ENCODE measurements at regions not wholly inside any gene's neighbourhood (a gene's known extent, or its start where the extent isn't known, plus 50 kb on each side); places are given as distances from the start of the nearest gene placed in this dataset.
A peak's percentile ranks its signal among the peaks of the same experiment; 100 is the strongest.
"Not testable (repeated sequence)": the region's sequence is repeated elsewhere in the genome, so short reads cannot be mapped to it uniquely, and the experiment has no call there.

DNA sequence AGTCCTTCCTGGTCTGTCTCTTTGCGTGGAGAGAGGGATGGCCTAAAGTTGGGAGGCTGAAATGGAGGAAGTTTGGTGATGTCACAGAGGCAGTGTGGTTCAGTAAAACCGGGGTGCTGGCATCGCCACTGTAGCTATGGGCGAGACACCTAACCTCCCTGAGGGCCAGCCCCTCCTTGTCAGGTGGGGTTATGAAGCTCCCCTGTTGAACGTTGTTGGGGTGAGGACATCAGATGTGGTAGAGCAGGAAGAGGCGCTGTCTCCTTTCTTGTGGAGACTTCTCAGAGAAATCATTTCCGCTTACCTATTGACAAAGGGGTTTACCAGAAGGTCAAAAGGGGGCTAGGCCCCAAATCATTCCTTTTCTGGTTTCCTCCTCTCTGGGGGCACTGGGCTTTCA, 294.7 kb downstream of the SIPA1L2 start:
- Mint-ChIP-seq H3K9me3 (peaks cover 16% of the 10 kb centered on the region), H3K4me3 (no peak overlapping the region), H3K27ac (no peak overlapping the region), H3K27me3 (ENCODE audit: insufficient read depth, low read depth) (peaks cover 8% of the 10 kb centered on the region), H3K36me3 (peaks cover 2% of the 10 kb centered on the region), H3K4me1 (peaks cover 7% of the 10 kb centered on the region)
- Histone ChIP-seq H3K9me3 (ENCODE audit: low read depth) (no peaks in the 10 kb centered on the region), H3K4me2 (no peak overlapping the region), H3K79me2 (ENCODE audit: low read depth) (no peaks in the 10 kb centered on the region), H3F3A (ENCODE audit: low read depth) (no peaks in the 10 kb centered on the region), H4K20me1 (ENCODE audit: low read depth) (no peaks in the 10 kb centered on the region), H3K4me1 (no peaks in the 10 kb centered on the region), H3K27ac (no peak overlapping the region), H3K4me3 (no peak overlapping the region), H3K27me3 (no peaks in the 10 kb centered on the region), H3K9ac (no peak overlapping the region), H2AFZ (replicated peaks) (no peak overlapping the region), H3K36me3 (no peaks in the 10 kb centered on the region)
- DNase-seq (ENCODE audit: low spot score), result no peak
- TF ChIP-seq EZH2phosphoT487 (IDR thresholded peaks at IDR 0.05) (no peak), EZH2 (IDR thresholded peaks at IDR 0.05) (no peak)
- TF ChIP-seq, protein P1, sequence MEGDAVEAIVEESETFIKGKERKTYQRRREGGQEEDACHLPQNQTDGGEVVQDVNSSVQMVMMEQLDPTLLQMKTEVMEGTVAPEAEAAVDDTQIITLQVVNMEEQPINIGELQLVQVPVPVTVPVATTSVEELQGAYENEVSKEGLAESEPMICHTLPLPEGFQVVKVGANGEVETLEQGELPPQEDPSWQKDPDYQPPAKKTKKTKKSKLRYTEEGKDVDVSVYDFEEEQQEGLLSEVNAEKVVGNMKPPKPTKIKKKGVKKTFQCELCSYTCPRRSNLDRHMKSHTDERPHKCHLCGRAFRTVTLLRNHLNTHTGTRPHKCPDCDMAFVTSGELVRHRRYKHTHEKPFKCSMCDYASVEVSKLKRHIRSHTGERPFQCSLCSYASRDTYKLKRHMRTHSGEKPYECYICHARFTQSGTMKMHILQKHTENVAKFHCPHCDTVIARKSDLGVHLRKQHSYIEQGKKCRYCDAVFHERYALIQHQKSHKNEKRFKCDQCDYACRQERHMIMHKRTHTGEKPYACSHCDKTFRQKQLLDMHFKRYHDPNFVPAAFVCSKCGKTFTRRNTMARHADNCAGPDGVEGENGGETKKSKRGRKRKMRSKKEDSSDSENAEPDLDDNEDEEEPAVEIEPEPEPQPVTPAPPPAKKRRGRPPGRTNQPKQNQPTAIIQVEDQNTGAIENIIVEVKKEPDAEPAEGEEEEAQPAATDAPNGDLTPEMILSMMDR (IDR thresholded peaks at IDR 0.05), result no peak

DNA sequence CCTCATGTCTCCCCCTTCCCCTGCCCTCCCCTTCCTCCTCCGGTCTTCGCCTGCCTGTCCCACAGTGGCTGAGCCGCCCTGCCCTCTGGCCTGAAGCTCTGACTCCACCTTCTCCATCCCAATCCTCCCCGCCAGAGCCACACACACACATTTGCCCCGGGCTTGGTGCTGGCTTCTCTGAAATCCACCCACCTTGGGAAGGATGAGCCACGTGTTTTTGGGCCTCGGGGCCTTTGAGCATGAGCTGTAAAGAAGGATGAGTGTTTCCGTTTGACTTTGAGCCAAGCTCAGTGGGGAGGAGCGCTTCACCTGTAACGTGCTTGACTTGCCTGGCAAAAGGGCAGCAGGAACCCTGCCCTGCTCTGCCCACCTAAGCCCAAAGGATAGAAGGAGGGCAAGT, 295.1 kb downstream of the SIPA1L2 start:
- Histone ChIP-seq H3F3A (ENCODE audit: low read depth) (no peaks in the 10 kb centered on the region), H4K20me1 (ENCODE audit: low read depth) (no peaks in the 10 kb centered on the region), H3K27ac (no peak overlapping the region), H3K4me2 (no peak overlapping the region), H3K4me3 (no peak overlapping the region), H3K4me1 (no peaks in the 10 kb centered on the region), H2AFZ (replicated peaks) (no peak overlapping the region), H3K27me3 (no peaks in the 10 kb centered on the region), H3K36me3 (no peaks in the 10 kb centered on the region), H3K79me2 (ENCODE audit: low read depth) (no peaks in the 10 kb centered on the region), H3K9me3 (ENCODE audit: low read depth) (no peaks in the 10 kb centered on the region), H3K9ac (no peak overlapping the region)
- Mint-ChIP-seq H3K27me3 (ENCODE audit: insufficient read depth, low read depth) (peaks cover 8% of the 10 kb centered on the region), H3K9me3 (peaks cover 18% of the 10 kb centered on the region), H3K4me3 (no peak overlapping the region), H3K27ac (no peak overlapping the region), H3K4me1 (peaks cover 7% of the 10 kb centered on the region), H3K36me3 (peaks cover 2% of the 10 kb centered on the region)
- DNase-seq (ENCODE audit: low spot score), result no peak
- no peak for TF ChIP-seq EZH2 (IDR thresholded peaks at IDR 0.05)
- TF ChIP-seq, protein P1 (IDR thresholded peaks at IDR 0.05), result no peak
- no peak for TF ChIP-seq EZH2phosphoT487 (IDR thresholded peaks at IDR 0.05)

DNA sequence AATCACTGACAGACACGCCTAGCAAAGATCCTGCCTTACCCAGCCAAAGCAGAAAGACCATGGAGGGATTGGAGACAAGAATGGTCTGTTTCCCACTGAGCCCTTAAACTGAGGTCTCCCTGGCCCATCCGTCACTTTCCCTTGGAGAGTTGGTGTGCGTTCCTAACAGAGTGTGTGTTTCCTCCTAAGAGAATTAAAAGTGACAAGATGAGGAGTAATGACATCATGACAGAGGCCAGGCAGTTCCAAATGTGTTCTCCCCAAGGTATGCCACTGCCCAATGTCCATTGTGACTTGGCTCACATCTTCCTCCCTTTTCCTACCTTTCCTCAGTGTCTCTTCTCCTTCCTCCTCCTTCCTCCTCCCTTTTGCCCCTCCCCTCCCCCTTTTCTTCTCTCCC, 295.7 kb downstream of the SIPA1L2 start:
- peaks cover 8% of the 10 kb centered on the region for H3K27me3 Mint-ChIP-seq (ENCODE audit: insufficient read depth, low read depth)
- Histone ChIP-seq H3K4me3 (no peak overlapping the region), H4K20me1 (ENCODE audit: low read depth) (no peaks in the 10 kb centered on the region), H3K36me3 (no peaks in the 10 kb centered on the region), H3K9me3 (ENCODE audit: low read depth) (no peaks in the 10 kb centered on the region), H2AFZ (replicated peaks) (no peak overlapping the region), H3K27me3 (no peaks in the 10 kb centered on the region), H3K79me2 (ENCODE audit: low read depth) (no peaks in the 10 kb centered on the region), H3K4me2 (no peak overlapping the region), H3K4me1 (no peaks in the 10 kb centered on the region), H3K27ac (no peak overlapping the region), H3F3A (ENCODE audit: low read depth) (no peaks in the 10 kb centered on the region), H3K9ac (no peak overlapping the region)
- H3K4me1 Mint-ChIP-seq, result peaks cover 7% of the 10 kb centered on the region
- no peak for TF ChIP-seq EZH2 (IDR thresholded peaks at IDR 0.05)
- TF ChIP-seq, protein P1 (IDR thresholded peaks at IDR 0.05), result no peak
- TF ChIP-seq EZH2phosphoT487 (IDR thresholded peaks at IDR 0.05), result no peak
- no peak for DNase-seq (ENCODE audit: low spot score)
- peaks cover 2% of the 10 kb centered on the region for H3K36me3 Mint-ChIP-seq
- H3K27ac Mint-ChIP-seq, result no peak overlapping the region
- peaks cover 21% of the 10 kb centered on the region for H3K9me3 Mint-ChIP-seq
- no peak overlapping the region for H3K4me3 Mint-ChIP-seq

DNA sequence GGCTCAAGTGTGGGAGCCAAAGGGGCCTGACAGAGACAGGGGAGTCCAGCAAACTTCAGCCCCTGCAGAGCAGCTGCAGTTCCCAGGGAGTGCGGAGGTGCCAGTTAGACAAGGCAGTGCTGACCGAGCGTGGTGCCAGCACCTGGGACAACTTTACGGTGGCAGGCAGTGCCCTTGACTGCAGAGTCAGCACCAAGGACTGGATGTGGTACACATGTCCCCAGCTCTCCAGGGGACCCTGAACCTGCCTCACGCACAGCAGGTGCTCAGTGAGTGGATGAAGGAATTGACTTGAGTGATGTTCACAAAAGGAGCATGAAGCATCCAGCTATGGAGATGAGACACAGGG, 296.5 kb downstream of the SIPA1L2 start:
- Histone ChIP-seq H3K9ac (no peak overlapping the region), H3K9me3 (ENCODE audit: low read depth) (no peaks in the 10 kb centered on the region), H3K79me2 (ENCODE audit: low read depth) (no peaks in the 10 kb centered on the region), H3K4me2 (no peak overlapping the region), H2AFZ (replicated peaks) (no peak overlapping the region), H3K36me3 (no peaks in the 10 kb centered on the region), H3K27ac (no peak overlapping the region), H3K4me3 (no peak overlapping the region), H3K27me3 (no peaks in the 10 kb centered on the region), H3F3A (ENCODE audit: low read depth) (no peaks in the 10 kb centered on the region), H4K20me1 (ENCODE audit: low read depth) (no peaks in the 10 kb centered on the region), H3K4me1 (no peaks in the 10 kb centered on the region)
- H3K4me3 Mint-ChIP-seq, result no peak overlapping the region
- peaks cover 21% of the 10 kb centered on the region for H3K9me3 Mint-ChIP-seq
- peaks cover 2% of the 10 kb centered on the region for H3K36me3 Mint-ChIP-seq
- H3K27me3 Mint-ChIP-seq (ENCODE audit: insufficient read depth, low read depth), result peaks cover 8% of the 10 kb centered on the region
- TF ChIP-seq EZH2phosphoT487 (IDR thresholded peaks at IDR 0.05) (no peak), EZH2 (IDR thresholded peaks at IDR 0.05) (no peak)
- TF ChIP-seq, protein P1 (IDR thresholded peaks at IDR 0.05), result no peak
- DNase-seq (ENCODE audit: low spot score), result no peak
- H3K27ac Mint-ChIP-seq, result peak overlapping the region; percentile 34
- peaks cover 7% of the 10 kb centered on the region for H3K4me1 Mint-ChIP-seq

DNA sequence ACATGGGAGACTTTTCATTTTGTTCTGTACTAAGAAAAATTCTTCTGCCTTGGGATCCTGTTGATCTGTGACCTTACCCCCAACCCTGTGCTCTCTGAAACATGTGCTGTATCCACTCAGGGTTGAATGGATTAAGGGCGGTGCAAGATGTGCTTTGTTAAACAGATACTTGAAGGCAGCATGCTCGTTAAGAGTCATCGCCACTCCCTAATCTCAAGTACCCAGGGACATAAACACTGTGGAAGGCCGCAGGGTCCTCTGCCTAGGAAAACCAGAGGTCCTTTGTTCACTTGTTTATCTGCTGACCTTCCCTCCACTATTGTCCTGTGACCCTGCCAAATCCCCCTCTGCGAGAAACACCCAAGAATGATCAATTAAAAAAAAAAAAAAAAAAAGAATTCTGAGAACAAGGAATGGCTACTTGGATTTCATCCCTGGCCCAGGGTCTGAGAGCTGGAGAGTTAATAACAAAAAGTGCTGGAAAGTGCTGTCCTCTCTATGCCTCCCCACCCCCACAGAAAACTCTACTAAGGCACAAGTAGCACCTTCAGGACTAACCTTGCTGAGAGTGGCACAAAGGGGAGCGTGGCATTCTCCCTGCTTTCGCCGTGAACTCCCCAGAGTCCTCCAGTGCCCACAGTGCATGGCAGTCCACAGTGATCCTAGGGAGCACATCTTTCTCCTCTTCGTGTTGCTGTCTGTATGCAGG, 297.1 kb downstream of the SIPA1L2 start:
- H3K79me2 ChIP-seq (ENCODE audit: low read depth); H3K9me3 ChIP-seq (ENCODE audit: low read depth); H3K4me2 ChIP-seq; H3K36me3 Mint-ChIP-seq; H3K4me3 ChIP-seq; H3K4me1 Mint-ChIP-seq; H3K4me1 ChIP-seq; DNase-seq (ENCODE audit: low spot score); H3K27me3 Mint-ChIP-seq (ENCODE audit: insufficient read depth, low read depth); H3K27ac ChIP-seq; H3F3A ChIP-seq (ENCODE audit: low read depth); H2AFZ ChIP-seq (replicated peaks); H3K36me3 ChIP-seq; H3K4me3 Mint-ChIP-seq; H3K9ac ChIP-seq; H3K27me3 ChIP-seq; H4K20me1 ChIP-seq (ENCODE audit: low read depth): not testable (repeated sequence)
- Mint-ChIP-seq H3K9me3 (peaks cover 21% of the 10 kb centered on the region), H3K27ac (peak overlapping the region; percentile 34)
